Endothelial cell of umbilical vein (primary cell): ENCODE measurements at regions not wholly inside any gene's neighbourhood (a gene's known extent, or its start where the extent isn't known, plus 50 kb on each side); places are given as distances from the start of the nearest gene placed in this dataset.

Source experiments
- BruUV-seq: library from RNA; stranded (reverse); fragments of 400-500 nt; replicated peaks from 2 replicates; lab custom pipeline; 2021; lab: Mats Ljungman, UMichigan
- CTCF ChIA-PET: fragments of 300-600, 350-600 bp; sonication (Branson Sonifier 250); formaldehyde crosslinking; loops from one replicate; lab custom pipeline; 2021; ENCODE audit warnings: antibody characterized with exemption, inconsistent platforms; lab: Charles Lee
- POLR2A ChIA-PET: fragments of 300-600, 350-600 bp; sonication (Branson Sonifier 250); formaldehyde crosslinking; loops from one replicate; lab custom pipeline; 2021; ENCODE audit warnings: antibody characterized with exemption, inconsistent platforms; lab: Charles Lee
- DNase-seq: peaks from one replicate; pipeline ENCODE4 v3.0.0-alpha.2; 2011; ENCODE audit warnings: low read depth, low spot score
- FAIRE-seq: peaks from 2 replicates; lab custom pipeline; 2011; peaks lifted over from hg19 to GRCh38; lab: Jason Lieb, UNC
- H2AFZ ChIP-seq: 2 replicates; pipeline ENCODE4 v1.6.0; 2012; ENCODE audit warnings: low read depth, low read length, control low read depth, inconsistent platforms
- H3K27ac ChIP-seq: 2 replicates; pipeline ENCODE4 v1.5.1; 2011; ENCODE audit warnings: low read depth, mild to moderate bottlenecking, control low read depth, low read length, moderate library complexity; ENCODE audit not compliant: insufficient read depth
- H3K27me3 ChIP-seq, 2 experiments: 2 replicates each; pipeline versions ENCODE4 v1.6.0 to v1.6.1; 2011; ENCODE audit warnings: low read length in 2 of 2, mixed read lengths in 1 of 2; ENCODE audit not compliant: control insufficient read depth in 2 of 2, insufficient read depth in 2 of 2
- H3K36me3 ChIP-seq, 2 experiments: 2 replicates in 1 of 2; 3 replicates in 1 of 2; pipeline ENCODE4 v1.5.1; 2011; ENCODE audit warnings: low read length in 2 of 2, mild to moderate bottlenecking in 1 of 2, moderate library complexity in 1 of 2; ENCODE audit not compliant: control insufficient read depth in 2 of 2, insufficient read depth in 2 of 2; ENCODE audit errors: extremely low read depth in 1 of 2
- H3K4me1 ChIP-seq: 3 replicates; pipeline ENCODE4 v1.5.1; 2011; ENCODE audit warnings: mild to moderate bottlenecking, low read length; ENCODE audit not compliant: control insufficient read depth, insufficient read depth; ENCODE audit errors: extremely low read depth
- H3K4me2 ChIP-seq: 2 replicates; pipeline ENCODE4 v1.6.1; 2011; ENCODE audit warnings: low read length, control low read depth, mixed read lengths; ENCODE audit not compliant: insufficient read depth
- H3K4me3 ChIP-seq, 3 experiments: fragments of 200-600 bp in 1 of 3; sonication (generic), shearing (Covaris generic) in 1 of 3; replicated peaks in 1 of 3; 2 replicates each; pipeline ENCODE4 v1.5.1; 2011 to 2016; ENCODE audit warnings: control low read depth in 3 of 3, low read length in 3 of 3, mild to moderate bottlenecking in 2 of 3, inconsistent platforms in 1 of 3, low read depth in 1 of 3, moderate library complexity in 1 of 3; ENCODE audit not compliant: insufficient read depth in 1 of 3
- H3K79me2 ChIP-seq: 2 replicates; pipeline ENCODE4 v1.6.0; 2012; ENCODE audit warnings: low read length, inconsistent platforms; ENCODE audit not compliant: control insufficient read depth, insufficient read depth
- H3K9ac ChIP-seq: replicated peaks from 2 replicates; pipeline ENCODE3; 2011; ENCODE audit warnings: low read length, control low read depth; ENCODE audit not compliant: insufficient read depth; ENCODE audit errors: extremely low read depth
- H3K9me1 ChIP-seq: replicated peaks from 3 replicates; pipeline ENCODE4 v1.6.0; 2011; ENCODE audit warnings: mild to moderate bottlenecking, low read length; ENCODE audit not compliant: control insufficient read depth, insufficient read depth; ENCODE audit errors: extremely low read depth
- H3K9me3 ChIP-seq: replicated peaks from 2 replicates; pipeline ENCODE4 v1.5.1; 2012; ENCODE audit warnings: low read length, inconsistent platforms; ENCODE audit not compliant: control insufficient read depth, insufficient read depth
- H4K20me1 ChIP-seq: replicated peaks from 2 replicates; pipeline ENCODE3; 2011; ENCODE audit warnings: mild to moderate bottlenecking, low read length; ENCODE audit not compliant: control insufficient read depth, insufficient read depth; ENCODE audit errors: extremely low read depth
- CTCF ChIP-seq, 2 donors: IDR thresholded peaks; 1 replicate in 1 of 2; 2 replicates in 1 of 2; pipeline ENCODE4 v1.5.1; 2011; ENCODE audit warnings: low read length in 2 of 2, mild to moderate bottlenecking in 2 of 2, moderate library complexity in 2 of 2, control low read depth in 1 of 2, inconsistent platforms in 1 of 2, low read depth in 1 of 2; ENCODE audit not compliant: insufficient read depth in 1 of 2; ENCODE audit errors: extremely low read depth in 1 of 2
- EZH2 ChIP-seq: IDR thresholded peaks from 2 replicates; pipeline ENCODE4 v1.6.1; 2012; ENCODE audit warnings: borderline replicate concordance, low read depth, mild to moderate bottlenecking, moderate library complexity, low read length, inconsistent platforms; ENCODE audit not compliant: severe bottlenecking
- FOS ChIP-seq: IDR thresholded peaks from 2 replicates; pipeline ENCODE4 v1.6.1; 2011; ENCODE audit warnings: mild to moderate bottlenecking, low read length, moderate library complexity, borderline replicate concordance; ENCODE audit not compliant: insufficient read depth
- GATA2 ChIP-seq: IDR thresholded peaks from 2 replicates; pipeline ENCODE4 v1.7.0; 2011; ENCODE audit warnings: low read depth, mild to moderate bottlenecking, moderate library complexity, mixed read lengths, low read length; ENCODE audit not compliant: insufficient read length, insufficient read depth
- JUN ChIP-seq: IDR thresholded peaks from 2 replicates; pipeline ENCODE4 v1.6.1; 2011; ENCODE audit warnings: borderline replicate concordance, low read depth; ENCODE audit not compliant: insufficient read length, insufficient read depth
- MAX ChIP-seq: IDR thresholded peaks from 2 replicates; pipeline ENCODE4 v1.6.1; 2011; ENCODE audit not compliant: insufficient read depth, insufficient read length
- MYC ChIP-seq: IDR thresholded peaks from one replicate; pipeline ENCODE4 v1.6.1; 2011; ENCODE audit warnings: mild to moderate bottlenecking, low read depth, low read length
- POLR2A ChIP-seq: IDR thresholded peaks from 2 replicates; pipeline ENCODE4 v1.6.1; 2012; ENCODE audit warnings: low read depth, mild to moderate bottlenecking, control low read depth, low read length
- POLR2AphosphoS5 ChIP-seq: IDR thresholded peaks from 2 replicates; pipeline ENCODE4 v1.6.1; 2012; ENCODE audit warnings: low read depth, mild to moderate bottlenecking, control low read depth, low read length, moderate library complexity; ENCODE audit not compliant: insufficient read depth
- dilution Hi-C: fragments of 300-500 bp; cut with MboI; formaldehyde crosslinking; loops from one replicate; pipeline ENCODE4 v1.15.0; 2019; ENCODE audit warnings: low sequenced_read_pairs; ENCODE audit not compliant: extremely low pct_ligation_motif_present
- intact Hi-C: fragments of 100-400 bp; cut with micrococcal nuclease; formaldehyde crosslinking; loops from one replicate; pipeline ENCODE4 v1.10.0; 2022

- FAIRE-seq, result no peak
- dilution Hi-C loops, result no loop called here
- intact Hi-C loops, result no loop called here
- TF ChIP-seq MYC (no peak), FOS (no peak), CTCF (IDR thresholded peaks at IDR 0.05; ENCODE audit: extremely low read depth in 1 of 2, insufficient read depth in 1 of 2, low read depth in 1 of 2, low read length in 2 of 2) (no peak), POLR2A (no peak), POLR2AphosphoS5 (no peak), EZH2 (no peak), JUN (no peak)
- Histone ChIP-seq H3K9ac (no peak overlapping the region), H3K4me2 (no peak overlapping the region), H2AFZ (no peak overlapping the region), H3K4me1 (no peaks in the 10 kb centered on the region), H3K9me1 (no peaks in the 10 kb centered on the region), H3K79me2 (no peaks in the 10 kb centered on the region), H3K9me3 (no peaks in the 10 kb centered on the region), H3K27ac (no peak overlapping the region), H3K4me3 (no peak overlapping the region), H3K36me3 (no peaks in the 10 kb centered on the region), H3K27me3 (no peaks in the 10 kb centered on the region), H4K20me1 (no peaks in the 10 kb centered on the region)
- CTCF ChIA-PET, result interaction anchor here (0.6 kb wide), 1 partner anchor 9 kb away, joined by 3 read pairs; no protein-coding TSS in a partner anchor
- BruUV-seq, result no TSS peak
- no peak for DNase-seq
- POLR2A ChIA-PET, result no interaction called here
Measured at GRCh38 chr6:135581211-135581610, 83.7 kb upstream of the AHI1 start.

GRCh38 chr6:135583256-135583761, 85.8 kb upstream of the AHI1 start:
- Histone ChIP-seq H3K79me2 (no peaks in the 10 kb centered on the region), H4K20me1 (no peaks in the 10 kb centered on the region), H3K9me1 (no peaks in the 10 kb centered on the region), H3K4me2 (no peak overlapping the region), H3K4me3 (no peak overlapping the region), H3K27ac (no peak overlapping the region), H3K27me3 (no peaks in the 10 kb centered on the region), H3K36me3 (no peaks in the 10 kb centered on the region), H3K4me1 (no peaks in the 10 kb centered on the region), H3K9me3 (no peaks in the 10 kb centered on the region), H3K9ac (no peak overlapping the region), H2AFZ (no peak overlapping the region)
- BruUV-seq, result no TSS peak
- TF ChIP-seq EZH2 (no peak), CTCF (IDR thresholded peaks at IDR 0.05; ENCODE audit: extremely low read depth in 1 of 2, insufficient read depth in 1 of 2, low read depth in 1 of 2, low read length in 2 of 2) (no peak), POLR2A (no peak), MAX (no peak), MYC (no peak), POLR2AphosphoS5 (no peak), GATA2 (no peak)
- intact Hi-C loops (no loop called here), dilution Hi-C loops (no loop called here)
- CTCF ChIA-PET, result interaction anchor here (0.8 to 1.2 kb wide), 2 partner anchors 14 to 29 kb away, joined by 3 to 4 read pairs; no protein-coding TSS in a partner anchor
- POLR2A ChIA-PET, result no interaction called here
- no peak for FAIRE-seq
- no peak for DNase-seq
